ENCODE measurements at regions not wholly inside any gene's neighbourhood (a gene's known extent, or its start where the extent isn't known, plus 50 kb on each side); places are given as distances from the start of the nearest gene placed in this dataset.

GRCh38 chr7:109094-109493, 83.3 kb upstream of the FAM20C start:
- H3K27me3 Mint-ChIP-seq = peaks cover 42% of the 10 kb centered on the region
- no peaks in the 10 kb centered on the region for H3K4me1 Mint-ChIP-seq (ENCODE audit: low read depth)
- no peak overlapping the region for H3K27ac Mint-ChIP-seq
- peaks cover 27% of the 10 kb centered on the region for H3K9me3 Mint-ChIP-seq
- peaks cover 5% of the 10 kb centered on the region for H3K36me3 Mint-ChIP-seq (ENCODE audit: low read depth)
- H3K4me3 Mint-ChIP-seq = no peak overlapping the region

GRCh38 chr7:109898-110556, 82.3 kb upstream of the FAM20C start:
- Mint-ChIP-seq H3K36me3 (ENCODE audit: low read depth) (peaks cover 5% of the 10 kb centered on the region), H3K4me1 (ENCODE audit: low read depth) (no peaks in the 10 kb centered on the region), H3K9me3 (peaks cover 34% of the 10 kb centered on the region), H3K27me3 (peaks cover 47% of the 10 kb centered on the region), H3K27ac (no peak overlapping the region), H3K4me3 (no peak overlapping the region)

GRCh38 chr7:110557-111232, 81.7 kb upstream of the FAM20C start:
- H3K27me3 Mint-ChIP-seq = peaks cover 46% of the 10 kb centered on the region
- H3K27ac Mint-ChIP-seq = no peak overlapping the region
- no peaks in the 10 kb centered on the region for H3K4me1 Mint-ChIP-seq (ENCODE audit: low read depth)
- H3K4me3 Mint-ChIP-seq = no peak overlapping the region
- H3K9me3 Mint-ChIP-seq = peaks cover 34% of the 10 kb centered on the region
- H3K36me3 Mint-ChIP-seq (ENCODE audit: low read depth) = peaks cover 5% of the 10 kb centered on the region

- Mint-ChIP-seq H3K36me3 (ENCODE audit: low read depth) (peaks cover 5% of the 10 kb centered on the region), H3K27ac (no peak overlapping the region), H3K4me3 (no peak overlapping the region), H3K4me1 (ENCODE audit: low read depth) (no peaks in the 10 kb centered on the region), H3K27me3 (peaks cover 42% of the 10 kb centered on the region), H3K9me3 (peaks cover 34% of the 10 kb centered on the region)
Observed at GRCh38 chr7:111591-111990, 80.8 kb upstream of the FAM20C start.

- Mint-ChIP-seq H3K9me3 (peaks cover 34% of the 10 kb centered on the region), H3K27ac (no peak overlapping the region), H3K4me1 (ENCODE audit: low read depth) (no peaks in the 10 kb centered on the region), H3K4me3 (no peak overlapping the region), H3K36me3 (ENCODE audit: low read depth) (peaks cover 5% of the 10 kb centered on the region), H3K27me3 (peaks cover 35% of the 10 kb centered on the region)
Observed at GRCh38 chr7:112881-113280, 79.5 kb upstream of the FAM20C start.

- H3K27ac Mint-ChIP-seq = no peak overlapping the region
- H3K9me3 Mint-ChIP-seq = peaks cover 34% of the 10 kb centered on the region
- no peaks in the 10 kb centered on the region for H3K4me1 Mint-ChIP-seq (ENCODE audit: low read depth)
- H3K36me3 Mint-ChIP-seq (ENCODE audit: low read depth) = peaks cover 5% of the 10 kb centered on the region
- H3K27me3 Mint-ChIP-seq = peaks cover 40% of the 10 kb centered on the region
- no peak overlapping the region for H3K4me3 Mint-ChIP-seq
Observed at GRCh38 chr7:115274-115911, 77.0 kb upstream of the FAM20C start.

- peak overlapping the region; percentile 29 for H3K27ac Mint-ChIP-seq
- H3K9me3 Mint-ChIP-seq = peaks cover 31% of the 10 kb centered on the region
- H3K4me3 Mint-ChIP-seq = no peak overlapping the region
- H3K4me1 Mint-ChIP-seq (ENCODE audit: low read depth) = no peaks in the 10 kb centered on the region
- H3K36me3 Mint-ChIP-seq (ENCODE audit: low read depth) = peaks cover 5% of the 10 kb centered on the region
- peaks cover 36% of the 10 kb centered on the region for H3K27me3 Mint-ChIP-seq
Observed at GRCh38 chr7:116188-116981, 76.0 kb upstream of the FAM20C start.

GRCh38 chr7:117836-118614, 74.3 kb upstream of the FAM20C start:
- no peaks in the 10 kb centered on the region for H3K4me1 Mint-ChIP-seq (ENCODE audit: low read depth)
- no peak overlapping the region for H3K4me3 Mint-ChIP-seq
- H3K36me3 Mint-ChIP-seq (ENCODE audit: low read depth) = peaks cover 2% of the 10 kb centered on the region
- peaks cover 18% of the 10 kb centered on the region for H3K9me3 Mint-ChIP-seq
- no peak overlapping the region for H3K27ac Mint-ChIP-seq
- peaks cover 20% of the 10 kb centered on the region for H3K27me3 Mint-ChIP-seq

- Mint-ChIP-seq H3K36me3 (ENCODE audit: low read depth) (no peaks in the 10 kb centered on the region), H3K9me3 (peaks cover 10% of the 10 kb centered on the region), H3K4me3 (no peak overlapping the region), H3K27me3 (peaks cover 14% of the 10 kb centered on the region), H3K27ac (no peak overlapping the region), H3K4me1 (ENCODE audit: low read depth) (no peaks in the 10 kb centered on the region)
Observed at GRCh38 chr7:118615-119391, 73.6 kb upstream of the FAM20C start.

GRCh38 chr7:119392-120163, 72.8 kb upstream of the FAM20C start:
- Mint-ChIP-seq H3K27ac (no peak overlapping the region), H3K4me1 (ENCODE audit: low read depth) (no peaks in the 10 kb centered on the region), H3K36me3 (ENCODE audit: low read depth) (no peaks in the 10 kb centered on the region), H3K9me3 (peaks cover 2% of the 10 kb centered on the region), H3K27me3 (peaks cover 12% of the 10 kb centered on the region), H3K4me3 (no peak overlapping the region)

GRCh38 chr7:120164-120991, 72.0 kb upstream of the FAM20C start:
- no peak overlapping the region for H3K4me3 Mint-ChIP-seq
- no peaks in the 10 kb centered on the region for H3K4me1 Mint-ChIP-seq (ENCODE audit: low read depth)
- H3K27me3 Mint-ChIP-seq = peaks cover 8% of the 10 kb centered on the region
- H3K27ac Mint-ChIP-seq = no peak overlapping the region
- H3K9me3 Mint-ChIP-seq = no peaks in the 10 kb centered on the region
- no peaks in the 10 kb centered on the region for H3K36me3 Mint-ChIP-seq (ENCODE audit: low read depth)

- Mint-ChIP-seq H3K4me1 (ENCODE audit: low read depth) (no peaks in the 10 kb centered on the region), H3K36me3 (ENCODE audit: low read depth) (no peaks in the 10 kb centered on the region), H3K27me3 (peaks cover 6% of the 10 kb centered on the region), H3K27ac (no peak overlapping the region), H3K4me3 (no peak overlapping the region), H3K9me3 (no peaks in the 10 kb centered on the region)
Observed at GRCh38 chr7:121002-121785, 71.2 kb upstream of the FAM20C start.

Data from stimulated activated naive CD8-positive, alpha-beta T cell treated with anti-CD3 and anti-CD28 coated beads, Interleukin-15, Interleukin-2, amounts not matched to agents 100 ng/mL and 50 ng/mL, for 24 hours (primary cell).